Pancreas (tissue), 10 donors: ENCODE measurements at regions not wholly inside any gene's neighbourhood (a gene's known extent, or its start where the extent isn't known, plus 50 kb on each side); places are given as distances from the start of the nearest gene placed in this dataset.

Experiments used
- ATAC-seq, 4 donors: fragments of 200-7000 bp; cut with Tn5 transposase; one replicate each; pipeline versions ENCODE4 v1.8.0 to v1.9.1; 2020; ENCODE audit warnings: mild to moderate bottlenecking in 4 of 4, moderate library complexity in 4 of 4
- DNase-seq, 6 donors: peaks; one replicate each; pipeline ENCODE4 v3.0.0-alpha.2; 2020
- FAIRE-seq: peaks from 2 replicates; lab custom pipeline; 2012; peaks lifted over from hg19 to GRCh38; lab: Jason Lieb, UNC
- H3K27ac ChIP-seq, 4 donors: fragments of 200-600 bp; sonication (generic); 1 replicate in 3 of 4; 2 replicates in 1 of 4; pipeline versions ENCODE4 v1.5.0 to v1.8.0; 2020
- H3K27me3 ChIP-seq, 4 donors: fragments of 200-600 bp; one replicate each; pipeline ENCODE4 v1.8.0; 2021
- H3K36me3 ChIP-seq, 3 donors: fragments of 200-600 bp; sonication (generic) in 1 of 3; one replicate each; pipeline versions ENCODE4 v1.5.0 to v1.8.0; 2020 to 2021
- H3K4me1 ChIP-seq, 3 donors: fragments of 200-600 bp; one replicate each; pipeline ENCODE4 v1.8.0; 2021
- H3K4me3 ChIP-seq, 4 donors: fragments of 200-600 bp; sonication (generic) in 2 of 4; one replicate each; pipeline versions ENCODE4 v1.5.0 to v1.8.0; 2020 to 2021
- H3K9me3 ChIP-seq, 4 donors: fragments of 200-600 bp; one replicate each; pipeline ENCODE4 v1.8.0; 2021
- CTCF ChIP-seq, 4 donors: fragments of 200-600 bp; sonication (generic) in 3 of 4; IDR thresholded peaks; one replicate each; pipeline versions ENCODE4 v1.5.0 to v1.8.0; 2021; ENCODE audit warnings: antibody characterized with exemption in 4 of 4
- WGBS, 2 donors: extraction: QIAGEN DNeasy Blood & Tissue Kit; methylation state at CpG; one replicate each; pipeline ENCODE4 v1.1.7; 2013; 5-methylcytosine and 5-hydroxymethylcytosine counted together
- intact Hi-C, 3 donors: fragments of 100-400 bp; cut with DNase I; formaldehyde crosslinking; loops; one replicate each; pipeline versions ENCODE4 v1.11.1 to v1.14.2; 2022
- donor health status: healthy with polysubstance abuse.
- donor health status: DM: no; HTN: no; CAD: no; lungs with moderate emphysema.
- donor health status: DM: no; HTN: no; CAD: no.
- donor health status: control.
- donor health status: control.
- donor health status: Bipolar disorder and iron deficiency.
- donor health status: DM: yes; HTN: yes; CAD: no.
- donor health status: DM: no; HTN: no; CAD: no.
- donor health status: DM: no; HTN: no; CAD: no.
- donor health status: DM: yes; HTN: yes; CAD: no.

- intact Hi-C loops: no loop called here
- Histone ChIP-seq H3K4me1 (no peaks in the 10 kb centered on the region), H3K9me3 (no peaks in the 10 kb centered on the region), H3K4me3 (no peak overlapping the region), H3K27me3 (no peaks in the 10 kb centered on the region), H3K27ac (no peak overlapping the region), H3K36me3 (no peaks in the 10 kb centered on the region)
- no peak for TF ChIP-seq CTCF (IDR thresholded peaks at IDR 0.05)
- ATAC-seq (no peak), DNase-seq (no peak), FAIRE-seq (no peak)
Observed at GRCh38 chr4:178192611-178193010, 750.4 kb upstream of the AGA start.

GRCh38 chr4:178196751-178197374 is 754.6 kb upstream of the AGA start:
- DNase-seq (no peak), ATAC-seq (no peak), FAIRE-seq (no peak)
- H3K27ac ChIP-seq: no peak overlapping the region
- H3K27me3 ChIP-seq: no peaks in the 10 kb centered on the region
- 89 to 91% methylated on average over 6 of the region's 6 CpGs for WGBS, 2 donors
- no peaks in the 10 kb centered on the region for H3K9me3 ChIP-seq
- no peaks in the 10 kb centered on the region for H3K4me1 ChIP-seq
- H3K36me3 ChIP-seq: no peaks in the 10 kb centered on the region
- H3K4me3 ChIP-seq: no peak overlapping the region
- intact Hi-C loops: no loop called here
- TF ChIP-seq CTCF (IDR thresholded peaks at IDR 0.05): no peak

GRCh38 chr4:178198691-178199090 is 756.5 kb upstream of the AGA start:
- no peak for FAIRE-seq
- no peak for TF ChIP-seq CTCF (IDR thresholded peaks at IDR 0.05)

DNA sequence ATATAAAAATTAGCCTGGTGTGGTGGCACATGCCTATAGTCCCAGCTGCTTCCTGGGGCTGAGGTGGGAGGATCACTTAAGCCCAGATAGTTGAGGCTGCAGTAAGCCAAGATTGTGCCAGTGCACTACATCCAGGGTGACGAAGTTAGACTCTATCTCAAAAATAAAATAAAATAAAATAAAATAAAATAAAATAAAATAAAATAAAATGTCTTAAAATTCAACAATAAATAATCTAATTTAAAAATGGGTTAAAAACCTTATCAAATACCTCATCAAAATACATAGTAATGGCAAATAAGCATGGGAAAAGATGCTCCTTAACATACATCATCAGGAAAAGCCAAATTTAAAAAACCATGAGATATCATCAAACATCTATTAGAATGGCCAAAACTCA is 760.2 kb upstream of the AGA start:
- ATAC-seq: no peak
- Histone ChIP-seq H3K9me3 (no peaks in the 10 kb centered on the region), H3K27me3 (no peaks in the 10 kb centered on the region), H3K27ac (no peak overlapping the region), H3K4me3 (no peak overlapping the region), H3K4me1 (no peaks in the 10 kb centered on the region), H3K36me3 (no peaks in the 10 kb centered on the region)
- intact Hi-C loops: no loop called here
- FAIRE-seq: no peak
- WGBS, 2 donors: 85 to 88% methylated on average over 1 of the region's 1 CpG
- TF ChIP-seq CTCF (IDR thresholded peaks at IDR 0.05): no peak
- DNase-seq: no peak

More at GRCh38 chr4:178198691-178199090, 756.5 kb upstream of the AGA start:
- intact Hi-C loops: no loop called here
- DNase-seq (no peak), ATAC-seq (peak in 1 of 4 donors; percentile 72)
- Histone ChIP-seq H3K9me3 (no peaks in the 10 kb centered on the region), H3K36me3 (no peaks in the 10 kb centered on the region), H3K27me3 (no peaks in the 10 kb centered on the region), H3K4me3 (no peak overlapping the region), H3K27ac (no peak overlapping the region), H3K4me1 (no peaks in the 10 kb centered on the region)

GRCh38 chr4:178205826-178206225 is 763.6 kb upstream of the AGA start:
- no peak for TF ChIP-seq CTCF (IDR thresholded peaks at IDR 0.05)
- no peaks in the 10 kb centered on the region for H3K27me3 ChIP-seq
- no peak overlapping the region for H3K27ac ChIP-seq
- ATAC-seq (no peak), FAIRE-seq (no peak), DNase-seq (no peak)
- H3K4me3 ChIP-seq: no peak overlapping the region
- H3K36me3 ChIP-seq: no peaks in the 10 kb centered on the region
- intact Hi-C loops: no loop called here
- 80 to 86% methylated on average over 1 of the region's 1 CpG for WGBS, 2 donors
- H3K4me1 ChIP-seq: no peaks in the 10 kb centered on the region
- no peaks in the 10 kb centered on the region for H3K9me3 ChIP-seq
